ENCODE measurements at regions not wholly inside any gene's neighbourhood (a gene's known extent, or its start where the extent isn't known, plus 50 kb on each side); places are given as distances from the start of the nearest gene placed in this dataset.

DNA sequence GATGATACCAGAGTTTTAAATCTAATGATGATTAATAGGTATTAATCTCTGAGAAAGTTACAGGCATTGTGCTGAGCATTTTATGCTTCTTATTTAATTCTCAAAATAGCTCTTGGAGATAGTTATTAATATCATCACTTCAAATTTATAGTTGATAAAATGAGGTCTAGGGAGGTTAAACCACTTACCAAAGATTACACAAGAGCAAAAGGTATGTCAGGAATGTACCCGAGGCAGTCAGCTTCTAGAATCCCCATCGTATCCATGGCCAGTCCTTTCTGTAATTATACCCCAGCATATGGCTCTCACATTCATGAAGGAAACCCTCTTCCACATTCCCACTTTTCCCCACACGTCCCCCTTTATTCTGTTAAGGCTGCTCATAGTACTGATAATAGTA lies 421.3 kb downstream of the PYDC2 start:
- Histone ChIP-seq H3K27me3 (ENCODE audit: control insufficient read depth in 4 of 4, insufficient read depth in 4 of 4, low read length in 3 of 4) (no peaks in the 10 kb centered on the region), H3K9me3 (ENCODE audit: control insufficient read depth in 4 of 4, low read length in 3 of 4) (no peaks in the 10 kb centered on the region), H3K27ac (ENCODE audit: low read depth in 1 of 2, low read length in 2 of 2) (no peak overlapping the region), H3K9ac (ENCODE audit: low read depth in 1 of 2, low read length in 2 of 2) (no peak overlapping the region), H3K4me3 (ENCODE audit: low read depth in 1 of 3, low read length in 3 of 3) (no peak overlapping the region), H3K4me1 (ENCODE audit: control insufficient read depth in 4 of 4, insufficient read depth in 4 of 4, low read length in 3 of 4) (no peaks in the 10 kb centered on the region), H3K36me3 (ENCODE audit: control insufficient read depth in 4 of 4, insufficient read depth in 3 of 4, low read depth in 1 of 4, low read length in 3 of 4) (no peaks in the 10 kb centered on the region)
- TF ChIP-seq JUND (IDR thresholded peaks at IDR 0.05) (no peak), RXRA (IDR thresholded peaks at IDR 0.05) (no peak), FOXA1 (IDR thresholded peaks at IDR 0.05) (no peak), TAF1 (conservative IDR thresholded peaks at IDR 0.05) (no peak), YY1 (IDR thresholded peaks at IDR 0.05) (no peak), HNF4A (conservative IDR thresholded peaks at IDR 0.05) (no peak), RAD21 (IDR thresholded peaks at IDR 0.05) (no peak), HNF4G (IDR thresholded peaks at IDR 0.05) (no peak), NR2F2 (IDR thresholded peaks at IDR 0.05) (no peak)
- TF ChIP-seq, protein P1, sequence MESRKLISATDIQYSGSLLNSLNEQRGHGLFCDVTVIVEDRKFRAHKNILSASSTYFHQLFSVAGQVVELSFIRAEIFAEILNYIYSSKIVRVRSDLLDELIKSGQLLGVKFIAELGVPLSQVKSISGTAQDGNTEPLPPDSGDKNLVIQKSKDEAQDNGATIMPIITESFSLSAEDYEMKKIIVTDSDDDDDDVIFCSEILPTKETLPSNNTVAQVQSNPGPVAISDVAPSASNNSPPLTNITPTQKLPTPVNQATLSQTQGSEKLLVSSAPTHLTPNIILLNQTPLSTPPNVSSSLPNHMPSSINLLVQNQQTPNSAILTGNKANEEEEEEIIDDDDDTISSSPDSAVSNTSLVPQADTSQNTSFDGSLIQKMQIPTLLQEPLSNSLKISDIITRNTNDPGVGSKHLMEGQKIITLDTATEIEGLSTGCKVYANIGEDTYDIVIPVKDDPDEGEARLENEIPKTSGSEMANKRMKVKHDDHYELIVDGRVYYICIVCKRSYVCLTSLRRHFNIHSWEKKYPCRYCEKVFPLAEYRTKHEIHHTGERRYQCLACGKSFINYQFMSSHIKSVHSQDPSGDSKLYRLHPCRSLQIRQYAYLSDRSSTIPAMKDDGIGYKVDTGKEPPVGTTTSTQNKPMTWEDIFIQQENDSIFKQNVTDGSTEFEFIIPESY (IDR thresholded peaks at IDR 0.05), result no peak
- TF ChIP-seq, protein P2, sequence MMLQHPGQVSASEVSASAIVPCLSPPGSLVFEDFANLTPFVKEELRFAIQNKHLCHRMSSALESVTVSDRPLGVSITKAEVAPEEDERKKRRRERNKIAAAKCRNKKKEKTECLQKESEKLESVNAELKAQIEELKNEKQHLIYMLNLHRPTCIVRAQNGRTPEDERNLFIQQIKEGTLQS (IDR thresholded peaks at IDR 0.05), result no peak
- TF ChIP-seq, protein P3, sequence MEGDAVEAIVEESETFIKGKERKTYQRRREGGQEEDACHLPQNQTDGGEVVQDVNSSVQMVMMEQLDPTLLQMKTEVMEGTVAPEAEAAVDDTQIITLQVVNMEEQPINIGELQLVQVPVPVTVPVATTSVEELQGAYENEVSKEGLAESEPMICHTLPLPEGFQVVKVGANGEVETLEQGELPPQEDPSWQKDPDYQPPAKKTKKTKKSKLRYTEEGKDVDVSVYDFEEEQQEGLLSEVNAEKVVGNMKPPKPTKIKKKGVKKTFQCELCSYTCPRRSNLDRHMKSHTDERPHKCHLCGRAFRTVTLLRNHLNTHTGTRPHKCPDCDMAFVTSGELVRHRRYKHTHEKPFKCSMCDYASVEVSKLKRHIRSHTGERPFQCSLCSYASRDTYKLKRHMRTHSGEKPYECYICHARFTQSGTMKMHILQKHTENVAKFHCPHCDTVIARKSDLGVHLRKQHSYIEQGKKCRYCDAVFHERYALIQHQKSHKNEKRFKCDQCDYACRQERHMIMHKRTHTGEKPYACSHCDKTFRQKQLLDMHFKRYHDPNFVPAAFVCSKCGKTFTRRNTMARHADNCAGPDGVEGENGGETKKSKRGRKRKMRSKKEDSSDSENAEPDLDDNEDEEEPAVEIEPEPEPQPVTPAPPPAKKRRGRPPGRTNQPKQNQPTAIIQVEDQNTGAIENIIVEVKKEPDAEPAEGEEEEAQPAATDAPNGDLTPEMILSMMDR (IDR thresholded peaks at IDR 0.05; ENCODE audit: low read depth, low read length, missing input control), result no peak
- WGBS, result 49% methylated on average over 3 of the region's 3 CpGs
- DNase-seq (ENCODE audit: low spot score), result no peak

DNA sequence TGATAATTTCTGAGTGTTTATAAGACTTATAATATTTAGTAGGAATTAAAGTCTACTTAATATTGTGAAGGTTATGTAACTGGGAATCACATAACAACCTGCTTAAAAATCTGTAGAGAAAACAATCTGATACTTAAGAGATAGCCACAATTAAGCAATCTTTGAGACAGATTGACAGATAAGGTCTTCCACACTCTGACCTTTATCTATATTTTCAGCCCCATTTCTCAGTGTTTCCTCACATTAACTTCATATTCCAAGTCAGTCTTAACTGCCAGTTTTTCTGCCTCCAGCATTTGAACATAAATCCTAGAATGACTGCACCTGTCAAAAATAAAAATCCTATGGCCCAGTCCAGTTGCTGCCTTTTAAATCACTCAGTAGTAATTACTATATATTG lies 423.2 kb downstream of the PYDC2 start:
- Histone ChIP-seq H3K9ac (ENCODE audit: low read depth in 1 of 2, low read length in 2 of 2) (no peak overlapping the region), H3K9me3 (ENCODE audit: control insufficient read depth in 4 of 4, low read length in 3 of 4) (no peaks in the 10 kb centered on the region), H3K36me3 (ENCODE audit: control insufficient read depth in 4 of 4, insufficient read depth in 3 of 4, low read depth in 1 of 4, low read length in 3 of 4) (no peaks in the 10 kb centered on the region), H3K4me1 (ENCODE audit: control insufficient read depth in 4 of 4, insufficient read depth in 4 of 4, low read length in 3 of 4) (no peaks in the 10 kb centered on the region), H3K27me3 (ENCODE audit: control insufficient read depth in 4 of 4, insufficient read depth in 4 of 4, low read length in 3 of 4) (no peaks in the 10 kb centered on the region), H3K4me3 (ENCODE audit: low read depth in 1 of 3, low read length in 3 of 3) (no peak overlapping the region), H3K27ac (ENCODE audit: low read depth in 1 of 2, low read length in 2 of 2) (no peak overlapping the region)
- TF ChIP-seq TAF1 (conservative IDR thresholded peaks at IDR 0.05) (no peak), SP1 (IDR thresholded peaks at IDR 0.05) (no peak)
- TF ChIP-seq, protein P1 (IDR thresholded peaks at IDR 0.05), result no peak
- no peak for DNase-seq (ENCODE audit: low spot score)

DNA sequence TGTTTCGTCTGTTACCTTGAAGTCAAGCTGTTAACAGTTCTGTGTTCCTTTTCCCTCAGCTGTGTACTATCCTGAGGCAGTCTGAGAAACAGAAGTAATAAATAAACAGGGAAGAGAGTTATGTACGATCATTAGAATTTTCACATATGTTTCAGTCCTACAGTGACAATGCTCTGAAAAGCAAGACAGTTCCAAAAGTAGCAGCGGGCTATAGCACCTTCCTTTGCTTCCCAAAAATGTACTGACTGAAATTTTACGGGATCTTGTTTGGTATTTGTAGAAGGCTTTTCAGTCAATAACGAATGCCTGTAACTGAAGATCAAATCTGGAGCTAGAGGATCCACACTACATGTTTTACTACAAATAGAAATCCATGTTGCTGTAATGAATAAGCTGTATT lies 428.1 kb downstream of the PYDC2 start:
- H3K9ac ChIP-seq (ENCODE audit: low read depth in 1 of 2, low read length in 2 of 2), result no peak overlapping the region
- no peaks in the 10 kb centered on the region for H3K4me1 ChIP-seq (ENCODE audit: control insufficient read depth in 4 of 4, insufficient read depth in 4 of 4, low read length in 3 of 4)
- TF ChIP-seq SP1 (IDR thresholded peaks at IDR 0.05) (no peak), HNF4A (conservative IDR thresholded peaks at IDR 0.05) (no peak), FOXA2 (IDR thresholded peaks at IDR 0.05) (no peak), RAD21 (IDR thresholded peaks at IDR 0.05) (no peak), JUND (IDR thresholded peaks at IDR 0.05) (no peak), YY1 (IDR thresholded peaks at IDR 0.05) (no peak)
- TF ChIP-seq, protein P4, sequence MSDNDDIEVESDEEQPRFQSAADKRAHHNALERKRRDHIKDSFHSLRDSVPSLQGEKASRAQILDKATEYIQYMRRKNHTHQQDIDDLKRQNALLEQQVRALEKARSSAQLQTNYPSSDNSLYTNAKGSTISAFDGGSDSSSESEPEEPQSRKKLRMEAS (IDR thresholded peaks at IDR 0.05), result no peak
- TF ChIP-seq, protein P1 (IDR thresholded peaks at IDR 0.05), result no peak
- no peaks in the 10 kb centered on the region for H3K27me3 ChIP-seq (ENCODE audit: control insufficient read depth in 4 of 4, insufficient read depth in 4 of 4, low read length in 3 of 4)
- DNase-seq (ENCODE audit: low spot score), result no peak
- H3K4me3 ChIP-seq (ENCODE audit: low read depth in 1 of 3, low read length in 3 of 3), result no peak overlapping the region
- no peaks in the 10 kb centered on the region for H3K9me3 ChIP-seq (ENCODE audit: control insufficient read depth in 4 of 4, low read length in 3 of 4)
- 75% methylated on average over 5 of the region's 5 CpGs for WGBS
- H3K36me3 ChIP-seq (ENCODE audit: control insufficient read depth in 4 of 4, insufficient read depth in 3 of 4, low read depth in 1 of 4, low read length in 3 of 4), result no peaks in the 10 kb centered on the region
- H3K27ac ChIP-seq (ENCODE audit: low read depth in 1 of 2, low read length in 2 of 2), result no peak overlapping the region

Data from liver (tissue), 8 donors.